Kidney (tissue), 13 donors: ENCODE measurements at regions not wholly inside any gene's neighbourhood (a gene's known extent, or its start where the extent isn't known, plus 50 kb on each side); places are given as distances from the start of the nearest gene placed in this dataset.

Experiments
- DNase-seq, 5 donors: peaks; one replicate each; pipeline ENCODE4 v3.0.0-alpha.2; 2013 to 2020
- FAIRE-seq: peaks from 2 replicates; lab custom pipeline; 2012; peaks lifted over from hg19 to GRCh38; lab: Jason Lieb, UNC
- H3K27ac ChIP-seq, 2 donors: one replicate each; pipeline ENCODE4 v1.7.0; 2013; ENCODE audit warnings: low read depth in 2 of 2, low read length in 2 of 2, inconsistent platforms in 1 of 2
- H3K27me3 ChIP-seq: one replicate; pipeline ENCODE4 v1.7.1; 2013; ENCODE audit warnings: low read length, inconsistent platforms; ENCODE audit not compliant: control insufficient read depth, insufficient read depth
- H3K36me3 ChIP-seq, 3 donors: one replicate each; pipeline versions ENCODE4 v1.7.0 to v1.7.1; 2013; ENCODE audit warnings: low read length in 3 of 3, control low read depth in 1 of 3, inconsistent platforms in 1 of 3; ENCODE audit not compliant: insufficient read depth in 3 of 3, control insufficient read depth in 2 of 3
- H3K4me1 ChIP-seq, 3 donors: one replicate each; pipeline versions ENCODE4 v1.7.0 to v1.7.1; 2013; ENCODE audit warnings: low read length in 3 of 3, inconsistent platforms in 1 of 3, low read depth in 1 of 3; ENCODE audit not compliant: control insufficient read depth in 2 of 3, insufficient read depth in 2 of 3
- H3K4me3 ChIP-seq, 3 donors: one replicate each; pipeline versions ENCODE4 v1.7.0 to v1.8.1; 2013; ENCODE audit warnings: low read length in 3 of 3, control low read depth in 1 of 3, inconsistent platforms in 1 of 3
- H3K9ac ChIP-seq, 3 donors: one replicate each; pipeline versions ENCODE4 v1.7.0 to v1.7.1; 2013; ENCODE audit warnings: low read length in 3 of 3, control low read depth in 1 of 3, inconsistent platforms in 1 of 3
- H3K9me3 ChIP-seq, 3 donors: one replicate each; pipeline versions ENCODE4 v1.7.0 to v1.7.1; 2013; ENCODE audit warnings: low read length in 3 of 3, control low read depth in 1 of 3, inconsistent platforms in 1 of 3; ENCODE audit not compliant: control insufficient read depth in 2 of 3, insufficient read depth in 1 of 3
- intact Hi-C: fragments of 100-400 bp; cut with DNase I; formaldehyde crosslinking; loops from one replicate; pipeline ENCODE4 v1.11.1; 2022
- TF ChIP-seq, protein P1 (sequence below): IDR thresholded peaks from 3 replicates; pipeline ENCODE4 v1.5.1; 2012; ENCODE audit warnings: mild to moderate bottlenecking, moderate library complexity, borderline replicate concordance; ENCODE audit not compliant: insufficient read depth; ENCODE audit errors: extremely low read depth
- donor health status: control.
- donor health status: control.
- donor health status: control.
- donor health status: control.
- donor health status: control.
- donor health status: DM: yes; HTN: yes; CAD: no.
- donor health status: Normal renal cell carcinoma (clear cell type).

DNA sequence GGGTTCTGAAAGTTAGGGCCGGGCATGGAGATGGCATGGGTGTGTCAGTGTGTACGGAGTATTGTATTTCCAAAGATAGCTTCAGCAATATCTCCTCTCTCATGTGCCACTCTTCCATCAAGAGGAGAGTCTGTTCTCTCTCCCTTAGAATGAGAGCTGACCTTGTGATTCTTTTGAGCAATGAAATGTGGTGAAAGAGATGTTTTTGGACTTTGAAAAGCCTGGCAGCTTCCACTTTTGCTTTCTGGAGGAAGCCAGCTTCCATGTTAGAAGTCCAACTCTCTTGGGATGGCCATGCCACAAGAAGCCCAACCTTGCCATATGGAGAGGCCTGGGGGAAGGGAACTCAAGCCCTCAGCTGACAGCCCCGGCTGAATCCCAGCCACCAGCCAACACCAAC is 72.4 kb upstream of the GZMB start:
- Histone ChIP-seq H3K36me3 (no peaks in the 10 kb centered on the region), H3K27ac (no peak overlapping the region), H3K9ac (no peak overlapping the region), H3K9me3 (no peaks in the 10 kb centered on the region), H3K4me1 (peaks cover 0 to 2% (median 0%) of the 10 kb centered on the region in 3 donors), H3K4me3 (no peak overlapping the region), H3K27me3 (no peaks in the 10 kb centered on the region)
- DNase-seq (no peak), FAIRE-seq (no peak)
- intact Hi-C loops: no loop called here
- TF ChIP-seq, protein P1, sequence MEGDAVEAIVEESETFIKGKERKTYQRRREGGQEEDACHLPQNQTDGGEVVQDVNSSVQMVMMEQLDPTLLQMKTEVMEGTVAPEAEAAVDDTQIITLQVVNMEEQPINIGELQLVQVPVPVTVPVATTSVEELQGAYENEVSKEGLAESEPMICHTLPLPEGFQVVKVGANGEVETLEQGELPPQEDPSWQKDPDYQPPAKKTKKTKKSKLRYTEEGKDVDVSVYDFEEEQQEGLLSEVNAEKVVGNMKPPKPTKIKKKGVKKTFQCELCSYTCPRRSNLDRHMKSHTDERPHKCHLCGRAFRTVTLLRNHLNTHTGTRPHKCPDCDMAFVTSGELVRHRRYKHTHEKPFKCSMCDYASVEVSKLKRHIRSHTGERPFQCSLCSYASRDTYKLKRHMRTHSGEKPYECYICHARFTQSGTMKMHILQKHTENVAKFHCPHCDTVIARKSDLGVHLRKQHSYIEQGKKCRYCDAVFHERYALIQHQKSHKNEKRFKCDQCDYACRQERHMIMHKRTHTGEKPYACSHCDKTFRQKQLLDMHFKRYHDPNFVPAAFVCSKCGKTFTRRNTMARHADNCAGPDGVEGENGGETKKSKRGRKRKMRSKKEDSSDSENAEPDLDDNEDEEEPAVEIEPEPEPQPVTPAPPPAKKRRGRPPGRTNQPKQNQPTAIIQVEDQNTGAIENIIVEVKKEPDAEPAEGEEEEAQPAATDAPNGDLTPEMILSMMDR: no peak

DNA sequence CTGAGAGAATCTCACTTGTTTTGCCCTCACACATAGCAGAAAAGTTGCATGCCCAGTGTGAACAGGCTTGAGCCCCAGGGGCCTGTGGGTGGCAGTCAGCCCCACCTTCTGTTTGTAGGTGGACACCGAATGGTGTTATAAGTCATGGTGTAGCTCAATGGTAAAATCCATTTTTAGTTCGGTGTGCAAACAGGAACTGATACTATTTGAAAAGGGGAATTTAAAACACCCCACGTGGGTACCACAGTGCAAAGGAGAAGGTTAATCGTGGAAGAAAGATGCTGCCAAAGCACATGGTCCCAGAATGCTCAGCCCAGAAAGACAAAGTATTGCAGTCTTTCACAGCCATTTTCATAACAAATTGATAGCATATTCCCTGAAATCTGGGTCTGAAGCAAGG is 71.8 kb upstream of the GZMB start:
- FAIRE-seq: no peak
- no peak overlapping the region for H3K27ac ChIP-seq
- H3K36me3 ChIP-seq: no peaks in the 10 kb centered on the region
- H3K4me3 ChIP-seq: no peak overlapping the region
- intact Hi-C loops: no loop called here
- TF ChIP-seq, protein P1: no peak
- no peaks in the 10 kb centered on the region for H3K27me3 ChIP-seq
- H3K4me1 ChIP-seq: peaks cover 0 to 2% (median 0%) of the 10 kb centered on the region in 3 donors
- no peak for DNase-seq
- H3K9ac ChIP-seq: no peak overlapping the region
- no peaks in the 10 kb centered on the region for H3K9me3 ChIP-seq

DNA sequence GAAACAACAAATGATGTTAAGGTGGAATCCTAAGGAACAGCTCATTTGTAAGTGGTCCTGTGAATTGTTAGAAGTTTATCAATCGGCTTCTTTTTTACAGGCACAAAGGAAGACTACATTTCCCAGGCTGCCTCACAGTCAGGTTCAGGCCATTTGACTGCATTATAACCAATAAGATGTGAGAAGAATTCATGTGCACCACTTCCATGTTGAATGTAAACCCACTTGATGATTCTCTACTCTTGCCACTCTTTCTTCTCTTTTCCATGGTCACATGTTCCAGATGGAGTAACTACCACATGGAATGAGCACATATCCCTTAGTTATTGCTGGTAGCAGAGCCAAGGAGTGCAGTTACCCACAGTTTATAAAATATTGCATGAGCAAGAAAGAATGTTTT is 67.1 kb upstream of the GZMB start:
- Histone ChIP-seq H3K4me3 (no peak overlapping the region), H3K27me3 (no peaks in the 10 kb centered on the region), H3K9me3 (peaks cover 0 to 3% (median 0%) of the 10 kb centered on the region in 3 donors), H3K36me3 (no peaks in the 10 kb centered on the region), H3K4me1 (no peaks in the 10 kb centered on the region), H3K9ac (no peak overlapping the region), H3K27ac (no peak overlapping the region)
- TF ChIP-seq, protein P1: no peak
- DNase-seq (no peak), FAIRE-seq (no peak)
- intact Hi-C loops: no loop called here

DNA sequence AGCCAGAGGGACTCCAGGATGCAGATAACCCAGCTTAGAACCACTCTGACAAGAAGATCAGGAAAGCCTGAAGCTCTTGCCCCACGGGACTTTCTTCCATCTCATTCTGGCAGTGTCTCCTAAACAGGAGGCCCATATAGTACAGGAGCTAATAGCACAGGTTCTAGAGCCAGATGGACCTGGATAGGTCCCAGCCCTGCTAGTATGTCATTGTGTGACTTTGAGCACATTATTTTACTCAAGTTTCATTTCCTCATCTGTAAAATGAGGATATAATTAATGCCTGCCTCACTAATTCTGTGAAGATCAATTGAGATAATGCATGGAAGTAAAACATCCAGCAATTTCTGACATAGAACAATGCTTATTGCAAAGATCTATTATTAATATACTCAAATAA is 66.5 kb upstream of the GZMB start:
- DNase-seq (no peak), FAIRE-seq (no peak)
- Histone ChIP-seq H3K9me3 (peaks cover 0 to 3% (median 0%) of the 10 kb centered on the region in 3 donors), H3K4me3 (no peak overlapping the region), H3K4me1 (no peaks in the 10 kb centered on the region), H3K36me3 (no peaks in the 10 kb centered on the region), H3K27me3 (no peaks in the 10 kb centered on the region), H3K27ac (no peak overlapping the region), H3K9ac (no peak overlapping the region)
- TF ChIP-seq, protein P1: no peak
- intact Hi-C loops: no loop called here
